GM19238 (cell line): ENCODE measurements at regions not wholly inside any gene's neighbourhood (a gene's known extent, or its start where the extent isn't known, plus 50 kb on each side); places are given as distances from the start of the nearest gene placed in this dataset.

ENCODE experiments used
- DNase-seq: peaks from one replicate; pipeline ENCODE4 v3.0.0; 2011; ENCODE audit warnings: low spot score; ENCODE audit not compliant: insufficient read length

- no peak for DNase-seq
These were observed 228.8 kb downstream of the DIPK2A start for GRCh38 chr3:144200466-144200865.

GRCh38 chr3:144221761-144222160, 250.1 kb downstream of the DIPK2A start:
- DNase-seq = no peak

DNA sequence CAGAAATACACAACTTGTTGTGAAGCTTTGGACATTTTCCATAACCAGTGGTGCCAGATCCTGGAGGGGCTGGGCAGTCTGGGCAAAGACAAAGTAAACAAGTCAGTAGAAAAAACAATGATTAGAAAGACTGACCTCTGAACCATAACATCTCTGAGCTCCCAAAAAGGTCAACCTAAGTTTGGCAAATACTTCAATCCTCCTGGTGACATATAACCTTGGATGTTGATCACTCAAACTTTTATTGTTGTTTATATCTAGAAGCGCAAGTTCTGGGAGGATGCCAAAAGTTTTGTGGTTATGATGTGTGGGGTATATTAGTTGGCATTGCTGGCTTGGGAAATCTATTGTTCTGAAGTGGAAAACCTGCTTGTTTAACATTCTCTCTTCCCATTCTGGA, 257.7 kb downstream of the DIPK2A start:
- no peak for DNase-seq

DNA sequence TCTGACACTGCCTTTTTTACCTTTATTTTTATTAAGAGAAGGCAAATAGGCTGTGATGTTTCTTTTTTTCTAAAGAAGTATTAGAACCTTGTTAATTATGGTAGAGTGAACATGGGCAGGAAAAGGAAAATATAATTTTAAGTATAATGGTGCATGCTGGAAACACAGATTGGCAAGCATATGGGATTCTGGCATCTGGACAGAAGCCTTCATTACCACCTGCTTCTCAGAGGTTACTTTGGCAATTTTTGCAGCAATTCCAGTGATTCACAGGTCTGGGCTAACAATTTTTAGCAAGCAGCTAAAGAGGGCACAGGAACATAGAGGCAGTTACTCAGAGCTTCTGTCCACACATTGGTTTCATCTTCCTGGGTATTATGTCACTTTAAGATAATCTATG, 258.3 kb downstream of the DIPK2A start:
- no peak for DNase-seq

GRCh38 chr3:144235489-144235888, 263.9 kb downstream of the DIPK2A start:
- DNase-seq = no peak

- DNase-seq = no peak
These were observed 265.7 kb downstream of the DIPK2A start for GRCh38 chr3:144237351-144237750.

- DNase-seq = no peak
These were observed 269.8 kb downstream of the DIPK2A start for GRCh38 chr3:144241404-144241803.

DNA sequence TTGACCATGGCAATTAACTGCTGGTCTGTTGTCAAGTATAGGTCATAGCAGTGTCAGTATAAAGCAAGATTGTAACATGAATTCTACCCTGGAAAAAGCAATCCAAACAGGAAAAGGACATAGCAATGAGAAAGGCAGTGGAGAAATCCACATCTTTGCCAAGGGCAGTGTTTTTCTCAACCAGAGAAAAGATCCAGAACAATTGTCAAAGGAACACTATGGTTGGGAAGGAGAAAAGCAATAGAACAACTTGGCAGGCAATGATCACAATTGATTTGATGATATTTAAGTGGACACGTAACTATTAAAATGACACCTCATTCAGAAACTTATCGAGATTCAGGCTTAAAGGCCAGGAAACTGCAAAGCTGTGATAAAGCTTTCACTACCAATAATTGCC, 271.1 kb downstream of the DIPK2A start:
- DNase-seq = no peak

DNA sequence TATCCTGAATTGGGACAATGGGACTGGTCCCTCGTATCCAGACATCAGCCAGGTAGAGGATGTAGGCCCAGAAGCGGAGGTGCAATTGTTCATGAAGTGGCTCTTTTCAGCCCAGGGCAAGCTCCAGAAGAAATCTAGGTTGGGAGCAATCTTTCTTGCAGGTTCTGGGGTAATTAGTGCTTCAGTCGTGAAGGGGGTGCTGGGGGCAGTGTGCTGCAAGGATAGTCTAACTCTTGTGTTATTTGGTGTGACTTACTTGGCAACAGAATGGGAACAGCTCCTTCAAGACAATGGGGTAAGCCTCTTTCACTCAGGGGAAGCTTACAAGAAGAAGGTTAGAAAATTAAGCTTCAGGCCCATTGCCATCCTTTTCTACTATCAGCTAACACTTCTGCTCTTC, 273.0 kb downstream of the DIPK2A start:
- no peak for DNase-seq

DNA sequence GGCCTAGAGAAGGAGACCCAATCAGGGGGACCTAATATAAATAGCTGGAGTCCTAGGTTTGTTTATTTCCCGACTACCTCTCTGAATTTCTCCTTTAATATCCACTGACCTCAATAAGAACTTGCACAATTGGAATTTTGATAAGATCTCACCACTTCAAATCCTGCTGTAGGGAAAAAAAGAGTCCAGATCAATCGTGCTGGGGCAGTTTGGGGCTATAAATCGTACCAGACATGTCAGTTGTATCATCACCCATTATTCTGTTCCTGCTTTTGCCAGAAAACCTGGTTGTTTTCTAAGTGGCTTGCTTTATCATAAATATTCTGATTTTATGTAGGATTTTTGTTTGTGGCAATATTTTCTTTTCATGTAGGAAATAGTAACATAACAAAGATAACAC, 281.3 kb downstream of the DIPK2A start:
- no peak for DNase-seq

GRCh38 chr3:144257381-144257780, 285.8 kb downstream of the DIPK2A start:
- no peak for DNase-seq

- no peak for DNase-seq
These were observed 287.6 kb downstream of the DIPK2A start for GRCh38 chr3:144259267-144259666.

DNA sequence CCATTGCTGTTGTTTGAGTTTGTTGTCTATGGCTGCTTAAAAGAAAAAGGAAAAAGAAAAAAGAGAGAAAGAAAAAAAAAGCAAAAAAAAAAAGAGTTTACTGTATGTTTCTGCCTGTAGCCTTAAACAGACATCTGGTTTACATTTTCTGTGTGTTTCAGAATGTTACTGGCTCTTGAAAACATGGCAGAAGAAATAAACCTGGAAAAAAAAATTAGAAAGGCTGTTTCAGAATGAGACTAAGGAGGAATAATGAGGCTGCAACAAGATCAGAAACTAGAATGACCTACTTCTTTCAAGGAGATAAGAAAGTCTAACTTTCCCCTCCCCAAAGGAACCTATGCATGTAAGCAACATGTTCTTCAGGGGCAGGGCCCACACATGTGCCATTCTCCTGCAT, 292.1 kb downstream of the DIPK2A start:
- DNase-seq = no peak

DNA sequence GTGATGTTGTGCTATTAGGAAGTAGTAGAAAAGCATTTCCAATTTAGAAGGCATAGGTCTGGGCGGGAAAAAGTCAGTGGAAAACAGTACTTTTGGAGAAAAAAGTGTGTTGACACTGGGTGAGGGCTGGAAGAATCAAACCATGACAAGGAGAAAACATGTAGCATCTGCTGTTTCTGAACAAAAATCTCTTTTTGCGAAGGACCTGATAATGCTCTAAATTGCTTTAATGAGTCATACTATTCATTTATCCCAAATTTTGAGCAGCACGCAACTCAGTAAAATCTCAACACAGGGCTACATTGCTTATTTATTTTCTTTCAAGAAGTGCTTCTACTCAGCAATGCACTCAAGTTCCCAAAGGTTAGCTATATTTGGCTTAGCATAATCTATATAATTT, 292.7 kb downstream of the DIPK2A start:
- no peak for DNase-seq

DNA sequence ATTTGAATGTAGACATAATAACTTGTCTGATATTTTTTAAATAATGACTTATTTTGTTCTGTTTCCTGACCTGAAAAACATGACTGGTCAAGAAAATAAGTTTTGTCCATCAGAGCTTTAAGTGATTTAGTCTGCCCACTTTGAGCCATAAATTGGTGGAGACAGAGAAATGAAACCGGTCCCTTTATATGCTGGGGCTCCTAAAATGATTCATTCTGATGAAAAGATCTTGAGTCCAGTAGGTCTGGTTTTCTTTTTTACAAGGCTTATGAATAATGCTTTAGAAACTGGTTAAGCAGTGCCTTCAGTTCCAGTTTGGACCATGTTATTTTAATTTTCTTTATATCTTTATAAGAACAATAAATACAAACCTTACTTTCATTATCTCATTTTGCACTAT, 293.2 kb downstream of the DIPK2A start:
- DNase-seq = no peak

GRCh38 chr3:144265542-144266100, 294.0 kb downstream of the DIPK2A start:
- DNase-seq = no peak

DNA sequence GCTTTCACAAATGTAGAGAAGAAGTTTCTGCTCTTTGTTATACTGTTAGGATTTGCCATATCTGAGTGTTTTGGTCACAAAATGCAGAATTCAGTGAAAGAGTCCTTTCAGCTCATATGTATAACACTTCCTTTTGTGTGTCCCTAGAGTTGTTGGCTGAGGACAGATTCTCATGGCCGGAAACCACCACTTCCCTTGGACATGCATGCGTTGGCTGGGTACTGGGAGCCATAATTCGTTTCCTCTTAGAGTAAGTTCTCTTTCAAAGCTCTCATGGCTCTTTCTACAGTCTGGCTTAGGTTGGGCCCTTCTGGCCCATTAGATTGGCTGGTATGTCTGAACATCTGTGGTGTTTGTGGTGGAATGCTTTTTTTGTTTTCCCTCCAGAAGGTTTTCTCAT, 298.5 kb downstream of the DIPK2A start:
- DNase-seq = no peak

DNA sequence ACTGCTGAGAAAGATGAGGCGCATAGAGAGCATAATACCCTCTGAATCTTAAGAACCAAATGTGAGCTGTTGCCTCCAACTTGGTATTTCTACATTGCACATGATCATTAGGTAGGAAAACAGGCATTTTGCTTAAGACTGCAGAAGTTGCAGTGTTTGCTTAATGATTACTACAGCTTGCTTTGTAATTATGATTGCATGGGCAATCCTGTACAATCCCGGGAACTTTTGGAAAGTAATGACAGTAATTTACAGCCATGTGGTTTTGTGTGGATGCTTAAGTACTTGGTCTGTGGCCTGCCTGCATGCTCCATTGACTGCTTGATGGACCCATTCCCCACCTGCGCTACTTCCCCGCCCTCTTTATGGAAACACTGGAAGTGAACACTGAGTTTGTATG, 301.1 kb downstream of the DIPK2A start:
- no peak for DNase-seq

DNA sequence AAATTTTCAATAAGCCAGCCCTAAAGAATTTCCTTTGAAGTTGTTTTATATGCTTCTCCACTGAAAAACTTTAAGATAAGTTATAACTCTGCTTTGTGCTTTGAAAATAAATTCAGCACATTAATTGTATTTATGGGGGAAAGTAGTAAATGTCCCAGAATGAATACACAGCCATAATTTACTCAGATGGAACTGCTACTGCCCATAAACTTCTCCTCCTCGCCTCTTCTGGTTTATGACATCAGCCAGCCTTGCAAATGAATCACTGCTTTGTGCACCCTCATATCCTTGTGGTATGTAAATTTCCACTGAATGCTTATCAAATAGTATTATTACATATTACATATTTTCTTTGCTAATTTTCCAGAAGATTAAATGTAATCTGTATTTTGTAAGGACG, 302.0 kb downstream of the DIPK2A start:
- DNase-seq = no peak

DNA sequence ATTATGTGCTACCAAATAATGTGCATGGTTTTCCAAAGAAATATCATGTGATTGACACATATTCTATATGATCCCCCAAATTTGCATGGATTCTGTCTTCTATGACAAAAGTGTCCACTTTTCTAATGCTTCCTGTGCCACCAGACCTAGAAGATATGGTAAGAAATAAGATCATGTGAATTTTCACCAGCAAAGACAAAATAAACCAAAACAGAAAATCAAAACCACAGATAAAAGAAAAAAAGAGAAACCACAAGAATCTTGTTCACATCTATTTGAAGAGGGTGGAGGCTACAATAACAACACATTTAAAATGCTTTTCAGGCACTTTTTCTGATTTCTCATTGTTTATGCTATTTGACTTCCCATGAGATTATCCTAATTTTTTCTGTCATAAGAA, 303.4 kb downstream of the DIPK2A start:
- no peak for DNase-seq

DNA sequence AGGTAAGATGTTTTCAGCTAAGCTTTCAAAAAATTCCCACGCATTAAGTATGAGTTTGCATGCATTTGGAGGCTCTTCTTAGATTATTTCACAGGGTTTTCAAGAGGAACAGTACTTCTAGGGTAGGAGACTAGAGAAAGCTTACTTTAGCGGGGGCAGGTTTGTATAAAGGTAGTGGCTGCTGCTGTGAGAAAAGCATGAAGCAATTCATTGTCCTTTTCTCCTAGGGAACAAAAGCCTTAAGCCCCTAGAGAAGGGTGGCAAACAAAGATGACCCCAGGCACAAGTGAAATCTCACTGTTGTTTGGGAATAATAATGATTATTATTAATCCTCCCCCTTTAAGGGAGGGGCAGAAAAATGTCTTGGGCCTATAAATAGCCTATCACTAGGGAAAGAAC, 310.7 kb downstream of the DIPK2A start:
- no peak for DNase-seq

GRCh38 chr3:144286235-144286910, 314.8 kb downstream of the DIPK2A start:
- DNase-seq = no peak

- DNase-seq = no peak
These were observed 315.4 kb downstream of the DIPK2A start for GRCh38 chr3:144287001-144287400.

DNA sequence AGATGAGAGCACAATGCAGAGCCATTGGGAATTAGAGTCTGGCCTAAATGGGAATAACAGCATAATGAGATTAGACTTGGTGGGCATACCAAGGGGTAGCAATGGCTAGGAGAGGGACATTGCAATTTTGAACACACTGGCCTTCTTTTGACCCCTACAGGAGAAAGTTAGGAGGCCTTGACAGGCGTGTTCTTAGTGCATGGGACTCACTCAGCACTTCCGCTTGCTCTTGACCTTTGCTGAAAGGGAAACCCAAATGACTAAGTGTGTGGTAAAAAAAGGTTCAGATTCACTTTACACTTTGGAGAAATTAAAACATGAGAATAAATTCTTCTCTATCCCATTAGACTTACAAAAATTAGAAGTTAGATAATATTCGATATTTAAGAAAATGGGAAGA, 317.4 kb downstream of the DIPK2A start:
- DNase-seq = no peak
